Left forelimb (tissue), 1 donor: ENCODE measurements at regions not wholly inside any gene's neighbourhood (a gene's known extent, or its start where the extent isn't known, plus 50 kb on each side); places are given as distances from the start of the nearest gene placed in this dataset.

ENCODE experiments used
- DNase-seq: peaks from one replicate; pipeline ENCODE4 v3.0.0-alpha.2; 2018; ENCODE audit warnings: low spot score

DNA sequence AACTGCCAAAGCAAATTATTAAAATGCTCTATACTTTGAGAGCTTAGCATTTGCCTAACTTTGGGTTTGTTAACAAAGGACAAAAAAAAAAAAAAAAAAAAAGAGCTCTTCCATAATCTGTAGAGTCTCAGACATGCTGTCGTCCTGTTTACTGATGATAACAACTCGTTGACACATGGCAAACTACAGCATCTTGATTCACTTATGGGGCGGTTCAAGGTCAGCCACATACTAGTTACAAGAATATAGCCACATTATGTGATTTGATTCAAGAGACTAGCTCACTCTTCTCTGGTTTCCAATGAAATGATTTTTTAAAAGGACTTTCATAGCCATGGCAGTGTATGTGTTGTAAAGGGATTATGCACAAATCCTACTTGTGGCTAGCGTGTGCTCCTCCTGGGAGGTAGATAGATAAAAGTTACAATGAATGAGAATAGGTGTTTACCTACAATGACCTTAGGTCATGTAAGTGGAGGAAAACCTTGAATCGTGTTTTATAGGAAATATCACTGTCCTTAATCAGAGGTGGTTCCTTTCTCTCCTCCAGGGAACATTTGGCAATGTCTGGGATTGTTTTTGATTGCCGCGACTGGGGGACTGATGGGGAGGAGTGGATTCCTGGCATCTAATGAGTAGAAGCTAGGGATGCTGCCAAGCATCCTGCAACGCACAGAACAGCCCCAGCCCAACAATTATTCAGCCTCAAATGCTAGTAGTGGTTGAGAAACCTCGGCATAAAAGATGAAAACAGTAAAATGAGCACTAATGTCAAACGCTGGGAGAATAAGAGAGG, 969.2 kb upstream of the SLC35B3 start:
- DNase-seq = no peak

DNA sequence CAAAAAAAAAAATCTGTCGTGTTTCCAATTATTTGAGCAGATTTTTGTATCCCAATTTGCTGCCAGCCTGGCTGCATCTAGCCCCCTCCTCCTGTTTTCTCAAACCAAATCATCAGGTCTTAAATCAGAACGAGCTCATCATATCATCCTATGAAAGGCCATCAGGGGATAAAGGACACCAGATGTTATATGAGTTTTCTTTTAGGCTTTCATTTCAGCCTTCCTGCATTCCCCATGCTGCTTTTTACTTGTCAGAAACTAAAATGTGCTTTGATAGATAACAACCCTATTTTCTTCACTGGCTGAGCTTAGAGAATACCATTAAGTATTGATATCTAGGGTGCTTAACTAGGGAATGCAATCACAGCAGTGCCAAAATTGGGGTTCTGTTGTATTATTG, 968.4 kb upstream of the SLC35B3 start:
- DNase-seq = no peak

DNA sequence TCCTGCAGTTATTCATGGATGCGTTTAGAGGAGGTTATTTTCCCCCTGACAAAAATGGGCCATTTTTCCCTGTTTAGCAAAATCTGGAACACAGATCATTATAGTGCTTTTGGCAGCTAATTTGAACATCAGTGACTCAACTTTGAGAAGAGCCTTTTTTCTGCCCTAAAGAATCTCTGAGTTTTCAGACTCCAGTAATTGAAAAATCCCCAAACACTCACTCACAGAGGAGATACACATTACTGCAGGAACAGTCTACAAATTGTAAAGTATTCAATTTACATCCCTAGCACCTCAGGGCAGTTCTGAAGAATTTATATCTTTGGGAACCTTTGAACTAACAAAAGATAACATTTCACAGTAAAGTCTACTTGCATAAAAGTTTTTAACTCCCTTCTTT, 966.6 kb upstream of the SLC35B3 start:
- DNase-seq = no peak

DNA sequence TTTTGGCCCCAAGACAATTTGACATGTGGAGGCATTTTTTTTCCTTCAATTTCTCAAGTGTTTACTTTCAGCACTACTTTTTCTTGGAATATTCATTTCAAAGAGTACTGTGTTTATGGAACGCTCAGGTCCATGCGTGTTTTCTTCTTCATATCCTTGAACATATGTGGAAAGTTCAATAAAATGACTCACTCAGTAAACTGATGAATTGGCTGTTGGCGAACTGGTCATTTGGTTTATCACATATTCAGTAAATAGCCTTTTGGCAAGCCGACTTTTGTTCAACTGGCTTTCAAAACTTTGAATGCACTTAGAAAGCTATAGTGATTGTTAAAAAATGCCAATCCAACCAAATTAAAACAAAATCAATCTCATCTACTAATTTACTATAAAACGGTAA, 964.6 kb upstream of the SLC35B3 start:
- no peak for DNase-seq

DNA sequence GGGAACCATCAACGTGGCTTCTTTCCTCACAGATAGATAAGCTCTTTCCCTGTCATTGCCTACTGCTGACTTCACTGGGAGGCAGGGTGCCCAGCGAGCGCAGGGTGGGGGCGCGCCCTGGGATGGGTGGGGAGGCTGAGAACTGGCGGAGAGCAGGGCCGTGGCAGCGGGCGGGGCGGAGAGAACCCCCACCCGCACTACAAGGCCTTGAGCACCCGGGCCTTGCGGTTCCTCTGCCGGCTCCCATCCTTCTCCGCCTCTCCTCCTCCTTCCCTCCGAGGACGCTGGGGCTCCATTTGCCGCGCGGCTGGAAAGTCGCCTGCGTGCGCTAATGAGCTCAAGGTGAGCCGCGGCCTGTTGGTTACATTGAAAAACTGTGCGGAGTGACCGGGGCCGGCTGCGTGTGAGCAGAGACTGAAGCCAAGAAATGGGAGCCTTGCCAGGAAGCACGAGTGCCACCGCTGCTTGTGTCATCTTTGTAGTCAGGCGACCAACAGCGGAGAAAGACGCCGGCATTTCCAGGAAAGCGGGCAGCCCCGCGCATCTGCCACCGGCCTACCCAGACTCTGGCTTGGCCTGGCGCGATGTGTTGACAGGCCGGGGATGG, 963.5 kb upstream of the SLC35B3 start:
- no peak for DNase-seq

DNA sequence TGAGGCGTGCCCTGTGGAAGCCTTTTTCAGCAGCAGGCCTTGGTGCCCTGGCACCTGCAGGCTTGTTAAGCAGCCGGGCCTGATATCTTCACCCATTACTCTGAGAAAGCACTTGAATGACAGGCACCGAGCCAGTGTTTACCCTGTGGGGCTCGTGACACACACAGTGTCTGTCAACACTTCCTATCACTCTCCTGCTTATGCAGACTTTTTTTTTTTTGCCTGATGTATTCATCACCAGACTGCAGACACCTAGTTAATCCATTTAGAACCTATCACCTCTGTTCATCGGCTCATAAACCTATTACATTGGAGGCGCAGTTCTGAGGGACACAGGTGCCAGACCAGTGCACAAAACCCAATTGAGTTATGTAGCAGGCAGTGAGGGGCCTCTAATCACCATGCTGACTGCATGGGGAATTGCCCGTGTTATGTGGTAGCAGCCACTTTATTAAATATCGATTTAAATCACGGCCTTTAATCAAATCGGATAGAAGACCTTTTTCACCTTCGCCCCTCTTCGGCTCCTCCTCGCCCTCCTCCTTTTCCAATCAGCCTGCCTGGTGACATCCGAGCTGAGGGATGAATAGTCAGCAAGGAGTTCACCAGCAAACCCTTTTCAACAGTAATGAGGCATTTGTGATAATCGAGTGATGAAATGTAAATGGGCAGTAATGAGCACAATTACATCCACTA, 962.9 kb upstream of the SLC35B3 start:
- DNase-seq = no peak

DNA sequence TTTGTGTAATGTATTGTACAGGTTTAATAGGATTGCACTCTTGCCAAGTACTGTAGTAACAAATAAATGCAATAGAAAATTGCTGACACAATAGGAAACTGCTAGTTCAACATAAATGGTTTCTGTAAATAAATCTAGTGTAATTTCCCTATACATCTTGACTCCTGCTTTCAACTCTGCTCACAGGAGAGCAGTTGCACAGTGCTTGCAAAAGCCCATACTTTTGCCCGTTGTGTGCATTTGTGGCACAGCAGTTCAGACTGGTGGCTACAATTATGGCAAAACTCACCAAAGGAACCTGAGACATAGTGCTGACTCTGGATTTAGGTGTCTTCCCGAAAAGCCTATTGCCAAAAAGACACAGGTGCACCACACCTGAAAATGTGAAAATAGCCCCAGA, 953.3 kb upstream of the SLC35B3 start:
- no peak for DNase-seq

DNA sequence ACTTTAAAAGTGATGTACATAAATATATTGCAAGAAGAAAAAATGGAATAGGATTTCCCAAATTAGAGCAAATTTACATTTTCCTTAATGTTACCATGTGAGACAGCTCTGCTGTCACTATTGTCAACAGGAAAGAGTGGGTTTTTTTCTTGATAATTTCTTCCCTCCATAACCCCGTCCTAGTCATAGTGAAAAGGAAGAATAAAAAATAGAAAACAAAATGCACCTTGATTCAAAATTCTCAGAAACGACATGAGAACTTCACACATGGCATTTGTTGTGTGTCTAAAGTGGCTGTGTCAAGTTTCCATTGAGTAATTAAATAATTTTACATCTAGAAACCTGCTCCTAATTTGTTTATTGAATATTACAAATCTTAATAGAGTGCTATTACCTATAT, 945.2 kb upstream of the SLC35B3 start:
- no peak for DNase-seq

DNA sequence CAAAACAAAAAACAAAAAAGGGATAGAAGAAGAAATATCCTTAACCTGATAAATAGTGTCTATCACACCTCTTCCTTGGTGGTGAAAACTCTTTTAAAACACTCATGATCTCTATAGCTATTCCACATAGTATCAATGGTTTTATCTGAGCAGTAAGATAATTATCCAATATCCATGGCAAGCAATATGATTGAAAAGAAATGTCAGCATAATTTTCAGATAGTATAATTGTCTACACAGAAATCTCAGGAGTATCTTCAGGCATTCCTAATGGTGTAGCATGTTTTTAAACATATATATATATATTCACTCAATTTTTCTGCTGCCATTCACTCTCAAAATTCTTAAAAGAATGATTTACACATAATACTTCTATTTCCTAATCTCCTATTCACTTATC, 938.0 kb upstream of the SLC35B3 start:
- DNase-seq = no peak

DNA sequence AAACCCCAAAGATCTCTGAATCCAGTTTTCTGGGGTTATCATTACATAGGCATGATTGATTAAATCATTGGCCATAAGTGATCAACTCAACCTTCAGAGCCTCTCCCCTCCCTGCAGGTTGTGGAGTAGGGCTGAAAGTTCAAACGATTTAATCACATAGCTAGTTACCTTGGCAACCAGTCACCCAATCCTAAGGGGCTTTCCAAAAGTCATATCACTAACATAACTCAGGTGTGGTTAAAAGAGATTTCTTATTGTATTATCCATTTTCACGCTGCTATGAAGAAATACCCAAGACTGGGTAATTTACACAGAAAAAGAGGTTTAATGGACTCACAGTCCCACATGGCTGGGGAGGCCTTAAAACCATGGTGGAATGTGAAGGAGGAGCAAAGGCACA, 935.1 kb upstream of the SLC35B3 start:
- no peak for DNase-seq

DNA sequence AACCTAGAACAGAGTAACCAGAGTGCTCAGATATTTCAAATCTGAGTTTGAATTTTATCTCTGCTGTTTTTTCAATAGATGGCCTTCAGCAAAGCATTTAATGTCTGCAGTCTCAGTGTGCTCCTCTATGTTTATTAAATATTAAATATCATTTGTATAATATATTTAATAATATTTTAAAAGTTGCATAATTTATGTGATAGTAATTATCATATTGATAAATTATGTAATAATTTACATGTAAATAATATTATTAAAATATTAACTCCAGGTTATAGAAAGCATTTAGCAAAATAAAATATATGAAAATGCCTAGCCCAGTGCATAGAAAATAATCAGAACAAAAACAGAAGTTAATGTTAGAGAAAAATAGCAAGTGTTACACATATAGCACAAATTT, 930.0 kb upstream of the SLC35B3 start:
- no peak for DNase-seq

DNA sequence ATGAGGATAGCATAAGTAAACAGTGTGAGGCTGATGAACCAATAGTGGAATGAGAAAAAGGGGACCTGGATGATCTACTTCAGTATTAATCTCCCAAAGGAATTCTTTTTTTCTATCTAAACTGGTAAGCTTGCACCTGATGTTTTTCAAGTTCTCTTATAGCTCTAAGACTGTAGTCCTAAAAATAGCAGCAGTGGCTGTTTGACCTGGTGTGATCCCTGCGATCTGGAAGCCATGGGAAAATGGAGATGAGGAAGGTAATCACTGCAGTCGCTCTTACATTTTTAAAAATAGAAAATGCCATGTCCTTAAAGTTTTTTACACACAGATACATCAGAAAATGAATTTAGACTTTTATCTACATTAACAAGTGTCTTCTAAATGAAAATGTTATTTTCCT, 926.4 kb upstream of the SLC35B3 start:
- DNase-seq = no peak

DNA sequence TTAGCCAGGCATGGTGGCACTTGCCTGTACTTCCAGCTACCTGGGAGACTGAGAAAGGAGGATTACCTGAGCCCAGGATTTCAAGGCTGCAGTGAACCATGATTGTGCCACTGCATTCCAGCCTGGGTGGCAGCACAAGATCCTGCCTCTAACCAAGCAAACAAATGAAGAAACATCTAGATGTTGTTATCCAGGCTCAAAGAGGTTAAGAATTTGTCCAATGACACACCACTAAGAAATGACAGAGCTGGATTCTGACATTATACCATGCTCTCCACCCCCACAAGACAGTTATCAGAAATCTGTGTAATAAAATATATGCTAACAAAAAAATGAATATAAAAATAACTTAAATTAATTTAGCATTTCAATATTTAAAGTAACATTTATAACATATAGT, 925.5 kb upstream of the SLC35B3 start:
- no peak for DNase-seq

DNA sequence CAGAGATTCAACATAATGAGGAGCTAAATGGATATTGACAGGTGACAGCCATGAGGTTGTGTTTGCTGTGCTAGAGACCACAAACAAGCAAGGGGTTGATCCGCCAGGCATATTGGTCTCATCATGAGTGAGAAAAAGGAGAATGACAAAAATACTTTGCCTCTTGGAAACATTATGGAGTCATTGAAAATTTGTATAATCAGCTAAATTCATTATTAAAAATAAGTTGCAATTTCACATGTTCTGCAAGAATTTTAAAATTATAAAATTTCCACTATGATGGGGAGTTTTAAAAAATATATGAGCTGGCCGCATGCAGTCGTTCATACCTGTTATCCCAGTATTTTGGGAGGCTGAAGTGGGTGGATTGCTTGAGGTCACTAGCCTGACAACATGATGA, 912.3 kb upstream of the SLC35B3 start:
- no peak for DNase-seq

DNA sequence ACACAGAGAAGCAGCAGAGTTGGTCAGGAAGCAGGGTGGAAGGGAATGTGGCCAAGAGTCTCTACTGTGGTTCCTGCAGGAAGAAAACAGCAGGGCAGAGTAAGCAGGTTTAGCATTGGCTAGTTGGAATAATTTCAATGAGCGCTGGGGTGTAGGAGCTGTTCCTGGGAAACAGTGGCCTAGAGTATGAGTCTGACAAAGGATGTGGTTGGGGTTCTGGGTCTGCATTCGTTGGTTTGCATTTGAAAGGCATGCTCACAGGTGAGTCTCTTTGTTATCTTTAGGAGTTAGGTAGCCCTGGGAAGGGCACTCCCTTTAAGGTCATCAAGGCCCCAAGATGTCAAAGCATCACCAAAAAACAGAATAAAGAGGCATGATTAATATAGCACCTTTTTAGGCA, 911.6 kb upstream of the SLC35B3 start:
- no peak for DNase-seq

DNA sequence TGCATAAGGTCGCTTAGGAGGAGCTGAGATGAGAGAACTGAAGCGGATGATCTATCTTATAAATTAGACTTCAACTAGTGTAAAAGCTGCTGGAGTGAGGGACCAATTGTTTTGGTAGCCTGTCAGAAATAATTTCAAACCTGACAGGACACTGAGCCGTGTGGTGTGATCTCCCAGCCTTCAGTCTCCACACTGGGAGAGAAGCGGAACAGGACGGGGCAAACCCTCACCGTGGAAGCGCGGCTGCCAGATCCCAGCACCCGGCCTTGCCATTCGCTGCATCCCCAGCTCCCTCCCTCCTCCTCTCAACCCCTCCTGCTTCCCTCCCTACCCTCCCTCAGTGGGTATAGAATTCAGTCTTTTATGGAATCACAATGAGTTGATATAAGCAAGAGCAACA, 900.1 kb upstream of the SLC35B3 start:
- DNase-seq = no peak

DNA sequence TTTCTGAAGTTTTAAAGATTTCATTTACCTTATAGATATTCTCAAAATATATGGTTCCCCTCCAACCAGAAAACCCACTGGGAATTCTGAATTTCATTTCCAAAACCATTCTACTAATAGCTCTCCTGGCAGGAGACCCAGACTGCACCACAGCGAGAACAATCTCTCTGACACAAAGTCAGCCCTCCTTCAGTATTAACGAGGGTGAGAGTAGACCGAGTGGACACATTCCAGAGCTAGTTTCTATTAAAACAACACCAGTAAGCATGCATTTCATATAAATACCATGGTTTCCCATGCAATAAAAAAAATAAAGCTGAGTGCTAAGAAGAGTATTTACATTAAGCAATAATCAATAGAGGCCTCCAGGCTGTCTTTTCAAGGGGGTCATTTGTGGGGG, 899.6 kb upstream of the SLC35B3 start:
- no peak for DNase-seq

DNA sequence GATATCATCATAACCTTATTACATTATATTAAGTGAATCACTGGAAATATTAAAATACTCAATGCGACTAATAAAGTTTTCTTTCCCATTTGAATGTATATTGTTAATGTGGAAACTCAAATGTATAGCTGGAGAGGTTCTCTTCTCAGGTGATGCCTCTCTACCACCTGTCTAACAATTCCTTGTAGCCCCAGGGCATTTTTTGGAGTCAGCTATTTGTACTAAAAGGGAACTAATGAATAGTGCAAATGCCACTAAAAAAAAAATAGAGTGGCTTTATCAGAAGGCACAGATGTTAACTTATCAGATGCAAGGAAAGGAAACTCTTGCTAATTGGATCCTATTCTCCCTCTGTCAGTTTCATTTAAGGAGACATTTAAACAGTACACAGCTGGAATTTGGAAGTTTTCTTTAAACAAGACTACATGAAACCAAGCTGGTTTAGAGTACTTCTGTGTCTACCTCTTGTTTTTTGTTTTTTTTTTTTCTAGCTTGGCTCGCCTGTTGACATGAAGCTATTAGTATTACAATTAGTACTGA, 897.0 kb upstream of the SLC35B3 start:
- no peak for DNase-seq

DNA sequence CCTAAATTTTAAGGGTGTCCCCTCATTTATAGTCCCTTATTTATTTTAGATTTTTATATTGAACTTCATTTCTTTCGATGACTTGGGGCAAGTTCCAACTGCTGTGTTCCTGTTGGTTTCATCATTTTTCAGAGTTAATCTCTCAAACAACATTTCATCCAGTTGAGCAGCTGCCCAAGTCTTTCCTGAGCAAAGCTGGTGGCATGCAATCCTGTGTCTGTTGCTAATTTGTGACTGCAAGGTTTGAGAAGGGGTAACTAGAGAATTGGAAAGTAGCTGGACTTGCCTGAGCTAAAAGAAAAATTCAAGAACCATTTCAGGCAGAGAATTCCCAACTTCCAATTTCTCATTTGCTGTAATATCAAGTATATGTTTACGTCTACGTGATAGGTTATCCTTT, 881.5 kb upstream of the SLC35B3 start:
- no peak for DNase-seq

DNA sequence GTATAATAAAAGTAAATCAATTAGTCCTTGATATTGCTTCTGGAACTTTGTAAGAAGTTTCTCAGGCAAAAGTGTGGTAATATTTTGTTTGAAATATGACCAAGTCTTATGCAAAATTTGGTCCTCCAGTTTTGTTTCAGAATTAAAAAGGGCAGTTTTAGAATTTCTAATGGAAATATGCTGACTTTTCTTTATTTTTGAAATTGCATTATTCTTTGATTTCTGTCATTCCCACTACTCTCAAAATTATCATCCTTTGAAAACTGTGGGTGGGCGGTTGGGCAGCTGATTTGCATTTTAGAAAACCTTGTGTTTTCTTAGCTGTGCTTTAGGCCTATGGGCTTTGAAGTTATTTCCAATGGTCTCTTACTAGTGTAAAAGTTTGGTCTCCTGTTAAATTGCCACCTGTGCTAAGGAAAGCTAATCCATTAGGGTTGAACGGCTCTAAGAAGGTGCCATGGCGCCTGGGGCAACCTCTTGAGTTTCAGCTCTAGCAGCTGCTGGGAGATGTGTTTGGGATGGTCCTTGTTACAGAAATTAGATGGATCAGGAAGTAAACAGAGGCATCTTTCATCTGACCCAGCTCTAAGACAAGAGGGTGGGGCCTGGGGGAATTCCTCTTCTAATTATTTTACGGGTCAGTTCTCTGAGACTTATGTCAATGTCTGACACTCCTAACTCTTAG, 880.8 kb upstream of the SLC35B3 start:
- no peak for DNase-seq

DNA sequence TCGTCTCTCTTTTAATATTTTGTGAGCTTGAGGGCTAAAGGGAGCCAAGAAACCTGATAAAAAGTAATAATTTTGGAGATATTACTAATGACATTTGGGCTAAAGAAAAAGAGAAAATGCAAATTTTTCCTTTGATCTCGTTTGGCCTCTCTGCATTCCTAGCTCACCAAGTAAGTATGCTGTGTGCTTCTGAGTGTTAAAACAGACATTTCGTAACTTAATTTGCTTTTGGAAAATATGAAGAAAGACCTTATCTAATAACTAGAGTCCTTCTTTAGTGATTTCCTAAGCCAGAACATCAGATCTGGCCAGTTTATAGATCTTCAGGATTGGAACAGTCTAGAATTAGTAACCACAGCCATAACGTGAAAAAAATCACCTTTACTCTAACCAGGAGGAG, 872.9 kb upstream of the SLC35B3 start:
- no peak for DNase-seq

DNA sequence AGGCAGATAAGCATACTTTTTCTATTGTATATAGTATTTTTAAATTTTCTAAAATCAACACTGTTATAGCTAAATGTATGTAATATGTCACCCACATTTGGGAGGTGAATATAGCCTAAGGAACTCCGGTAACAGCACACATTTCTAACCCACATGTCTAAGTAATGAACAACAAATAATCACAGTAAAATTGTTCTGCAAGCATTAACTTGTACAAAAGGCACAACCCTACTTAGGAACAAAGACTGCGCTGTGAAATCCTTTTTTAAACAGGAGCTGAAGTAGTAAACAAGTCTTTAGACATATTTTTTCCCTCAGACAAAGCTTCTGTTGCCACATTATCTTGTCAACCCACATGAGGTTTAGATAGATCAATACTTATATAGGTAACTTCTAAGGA, 872.4 kb upstream of the SLC35B3 start:
- no peak for DNase-seq

DNA sequence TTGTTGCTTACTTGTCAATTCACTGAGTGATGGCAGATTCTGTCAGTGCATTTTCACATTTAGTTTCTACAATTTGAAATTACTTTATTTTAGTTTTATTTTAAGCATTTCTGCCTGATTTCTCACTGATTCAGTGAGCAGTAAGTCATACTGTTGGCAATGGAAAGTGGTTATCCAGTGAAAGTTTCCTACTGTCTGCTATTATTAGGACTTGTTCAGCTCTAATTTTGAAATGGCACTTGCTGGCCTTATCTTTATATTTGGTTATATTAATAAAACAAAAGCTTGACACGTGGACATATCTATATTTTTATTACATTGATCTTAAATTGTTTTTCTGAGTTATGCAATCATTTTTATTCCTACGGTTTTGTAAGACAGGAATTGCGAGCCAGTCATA, 871.8 kb upstream of the SLC35B3 start:
- no peak for DNase-seq
